PC-9 (cell line): ENCODE measurements at regions not wholly inside any gene's neighbourhood (a gene's known extent, or its start where the extent isn't known, plus 50 kb on each side); places are given as distances from the start of the nearest gene placed in this dataset.

Source experiments
- EZH2 ChIP-seq: fragments of 200-600 bp; sonication (generic); IDR thresholded peaks from 2 replicates; pipeline ENCODE4 v1.8.0; 2017; ENCODE audit warnings: antibody characterized with exemption, low read depth
- TF ChIP-seq, protein P1 (sequence below): fragments of 200-600 bp; sonication (generic); conservative IDR thresholded peaks from 2 replicates; pipeline ENCODE4 v1.6.1; 2017; ENCODE audit warnings: mixed run types, antibody characterized with exemption, mild to moderate bottlenecking, moderate library complexity

DNA sequence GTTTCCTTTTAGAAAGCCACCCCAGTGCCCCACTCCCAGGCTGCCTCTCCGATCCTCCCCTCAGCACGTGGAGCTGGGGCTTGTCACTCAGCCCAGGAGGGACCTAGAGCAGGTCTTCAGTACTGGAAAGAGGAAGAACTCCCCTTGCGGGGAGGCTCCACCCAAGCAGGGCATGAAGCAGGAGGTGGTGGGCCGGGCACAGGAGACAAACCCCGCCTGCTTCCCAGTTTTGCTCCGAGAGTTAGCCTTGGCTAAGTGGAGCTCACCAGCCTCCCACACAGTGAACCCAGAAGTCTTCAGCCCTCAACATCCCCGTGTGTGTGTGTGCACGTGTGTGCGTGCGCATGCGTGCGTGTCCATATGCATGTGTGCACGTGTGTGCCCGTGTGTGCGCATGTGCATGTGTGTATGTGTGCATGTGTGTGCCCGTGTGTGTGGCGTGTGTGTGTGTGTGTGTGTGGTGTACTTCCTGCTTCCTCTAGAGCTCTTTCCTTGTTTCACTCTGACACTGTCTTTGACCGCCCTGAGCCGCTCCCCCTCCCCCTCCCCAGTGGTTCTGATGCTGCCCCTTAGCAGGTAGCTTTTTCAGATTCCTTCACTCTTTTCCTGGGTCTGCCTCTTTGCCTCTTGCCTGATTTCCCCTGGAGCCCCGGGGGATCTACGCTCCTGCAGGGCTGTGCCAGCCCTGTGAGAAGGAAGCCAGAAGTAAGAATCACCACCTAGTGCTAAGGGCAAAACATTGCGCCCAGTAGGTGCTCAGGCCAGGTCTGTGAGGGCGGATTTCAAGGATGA, 239.8 kb downstream of the CDC5L start:
- TF ChIP-seq, protein P1, sequence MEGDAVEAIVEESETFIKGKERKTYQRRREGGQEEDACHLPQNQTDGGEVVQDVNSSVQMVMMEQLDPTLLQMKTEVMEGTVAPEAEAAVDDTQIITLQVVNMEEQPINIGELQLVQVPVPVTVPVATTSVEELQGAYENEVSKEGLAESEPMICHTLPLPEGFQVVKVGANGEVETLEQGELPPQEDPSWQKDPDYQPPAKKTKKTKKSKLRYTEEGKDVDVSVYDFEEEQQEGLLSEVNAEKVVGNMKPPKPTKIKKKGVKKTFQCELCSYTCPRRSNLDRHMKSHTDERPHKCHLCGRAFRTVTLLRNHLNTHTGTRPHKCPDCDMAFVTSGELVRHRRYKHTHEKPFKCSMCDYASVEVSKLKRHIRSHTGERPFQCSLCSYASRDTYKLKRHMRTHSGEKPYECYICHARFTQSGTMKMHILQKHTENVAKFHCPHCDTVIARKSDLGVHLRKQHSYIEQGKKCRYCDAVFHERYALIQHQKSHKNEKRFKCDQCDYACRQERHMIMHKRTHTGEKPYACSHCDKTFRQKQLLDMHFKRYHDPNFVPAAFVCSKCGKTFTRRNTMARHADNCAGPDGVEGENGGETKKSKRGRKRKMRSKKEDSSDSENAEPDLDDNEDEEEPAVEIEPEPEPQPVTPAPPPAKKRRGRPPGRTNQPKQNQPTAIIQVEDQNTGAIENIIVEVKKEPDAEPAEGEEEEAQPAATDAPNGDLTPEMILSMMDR, result no peak
- TF ChIP-seq EZH2, result no peak
